Activated CD8-positive, alpha-beta memory T cell treated with anti-CD3 and anti-CD28 coated beads for 36 hours (primary cell): ENCODE measurements at regions not wholly inside any gene's neighbourhood (a gene's known extent, or its start where the extent isn't known, plus 50 kb on each side); places are given as distances from the start of the nearest gene placed in this dataset.
"Not testable (repeated sequence)": the region's sequence is repeated elsewhere in the genome, so short reads cannot be mapped to it uniquely, and the experiment has no call there.

Experiments used
- CTCF ChIA-PET: fragments of 350-600 bp; sonication (Branson Sonifier 250); formaldehyde crosslinking; loops from one replicate; lab custom pipeline; 2021; ENCODE audit warnings: antibody characterized with exemption; lab: Charles Lee
- POLR2A ChIA-PET: fragments of 350-600 bp; sonication (Branson Sonifier 250); formaldehyde crosslinking; loops from one replicate; lab custom pipeline; 2021; ENCODE audit warnings: antibody characterized with exemption; lab: Charles Lee

DNA sequence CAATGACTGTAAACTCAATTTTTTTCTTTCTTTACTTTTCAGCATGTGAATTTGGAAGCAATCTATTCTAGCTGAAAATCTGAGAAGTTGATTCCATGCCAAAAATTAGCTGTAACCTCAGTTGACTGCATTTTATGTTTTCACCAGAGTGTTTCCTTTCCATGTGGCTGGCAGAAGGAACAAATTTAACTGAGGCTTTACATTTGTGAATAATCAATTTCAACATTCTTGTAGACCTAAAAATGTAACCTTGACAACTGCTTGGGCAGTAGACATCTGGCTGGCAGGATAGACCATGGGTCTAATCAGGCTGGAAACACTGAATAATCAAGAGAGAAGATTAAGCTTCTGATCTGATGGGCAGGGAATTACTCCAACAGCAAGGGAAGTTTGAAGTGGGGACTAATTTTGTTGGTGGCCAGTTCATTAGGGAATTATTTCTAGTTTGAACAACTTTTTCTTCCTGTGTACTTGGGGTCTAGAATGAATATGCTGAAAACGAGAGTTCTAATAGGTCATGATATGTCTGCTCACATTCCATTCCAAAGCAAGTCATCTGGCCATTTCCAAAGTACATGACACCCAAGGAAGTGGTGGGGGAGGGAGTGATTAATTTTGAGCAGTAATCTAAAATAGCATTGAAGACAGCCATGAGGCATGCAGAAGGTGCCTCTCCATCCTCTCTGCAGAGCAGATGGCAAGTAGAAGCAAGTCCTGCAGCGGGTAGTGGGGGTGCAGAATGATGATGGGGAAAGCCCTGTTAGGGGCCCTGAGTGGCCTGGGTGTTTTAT is 68.2 kb downstream of the ATP23 start:
- CTCF ChIA-PET, result no interaction called here
- POLR2A ChIA-PET, result no interaction called here

DNA sequence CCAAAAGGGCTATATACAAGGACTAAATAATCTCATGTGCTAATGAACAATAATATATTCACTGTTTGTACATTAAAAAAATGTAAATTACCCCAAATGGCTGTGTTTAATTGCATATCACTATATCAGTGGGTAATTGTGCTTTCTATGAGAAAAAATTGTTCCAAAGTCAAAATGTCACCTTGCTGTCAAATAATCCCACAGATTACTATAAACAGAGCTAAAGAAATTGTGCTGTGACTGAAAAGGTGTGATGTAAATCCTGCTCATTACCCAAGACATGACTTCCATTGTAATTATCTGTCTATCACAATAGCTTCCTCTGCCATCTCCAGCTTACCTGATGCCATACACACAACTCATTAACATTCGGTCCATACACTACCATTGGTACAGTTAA is 70.3 kb downstream of the ATP23 start:
- ChIA-PET POLR2A (no interaction called here), CTCF (no interaction called here)

DNA sequence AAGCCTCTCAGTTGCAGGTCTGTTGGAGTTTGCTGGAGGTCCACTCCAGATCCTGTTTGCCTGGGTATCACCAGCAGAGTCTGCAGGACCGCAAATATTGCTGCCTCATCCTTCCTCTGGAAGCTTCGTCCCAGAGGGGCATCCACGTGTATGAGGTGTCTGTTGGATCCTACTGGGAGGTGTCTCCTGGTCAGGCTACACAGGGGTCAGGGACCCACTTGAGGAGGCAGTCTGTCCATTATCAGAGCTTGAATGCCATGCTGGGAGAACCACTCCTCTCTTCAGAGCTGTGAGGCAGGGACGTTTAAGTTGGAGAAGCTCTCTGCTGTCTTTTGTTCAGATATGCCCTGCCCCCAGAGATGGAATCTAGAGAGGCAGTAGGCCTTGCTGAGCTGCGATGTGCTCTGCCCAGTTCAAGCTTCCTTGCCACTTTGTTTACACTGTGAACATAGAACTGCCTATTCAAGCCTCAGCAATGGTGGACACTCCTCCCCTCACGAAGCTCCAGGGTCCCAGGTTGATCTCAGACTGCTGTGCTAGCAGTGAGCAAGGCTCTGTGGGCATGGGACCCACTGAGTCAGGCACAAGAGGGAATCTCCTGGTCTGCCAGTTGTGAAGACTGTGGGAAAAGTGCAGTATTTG is 81.1 kb downstream of the ATP23 start:
- POLR2A ChIA-PET, CTCF ChIA-PET: not testable (repeated sequence)

GRCh38 chr12:58025431-58025830 is 84.1 kb downstream of the ATP23 start:
- ChIA-PET CTCF (no interaction called here), POLR2A (no interaction called here)

- POLR2A ChIA-PET, result no interaction called here
- CTCF ChIA-PET, result no interaction called here
These were observed 85.1 kb downstream of the ATP23 start for GRCh38 chr12:58026426-58026825.

DNA sequence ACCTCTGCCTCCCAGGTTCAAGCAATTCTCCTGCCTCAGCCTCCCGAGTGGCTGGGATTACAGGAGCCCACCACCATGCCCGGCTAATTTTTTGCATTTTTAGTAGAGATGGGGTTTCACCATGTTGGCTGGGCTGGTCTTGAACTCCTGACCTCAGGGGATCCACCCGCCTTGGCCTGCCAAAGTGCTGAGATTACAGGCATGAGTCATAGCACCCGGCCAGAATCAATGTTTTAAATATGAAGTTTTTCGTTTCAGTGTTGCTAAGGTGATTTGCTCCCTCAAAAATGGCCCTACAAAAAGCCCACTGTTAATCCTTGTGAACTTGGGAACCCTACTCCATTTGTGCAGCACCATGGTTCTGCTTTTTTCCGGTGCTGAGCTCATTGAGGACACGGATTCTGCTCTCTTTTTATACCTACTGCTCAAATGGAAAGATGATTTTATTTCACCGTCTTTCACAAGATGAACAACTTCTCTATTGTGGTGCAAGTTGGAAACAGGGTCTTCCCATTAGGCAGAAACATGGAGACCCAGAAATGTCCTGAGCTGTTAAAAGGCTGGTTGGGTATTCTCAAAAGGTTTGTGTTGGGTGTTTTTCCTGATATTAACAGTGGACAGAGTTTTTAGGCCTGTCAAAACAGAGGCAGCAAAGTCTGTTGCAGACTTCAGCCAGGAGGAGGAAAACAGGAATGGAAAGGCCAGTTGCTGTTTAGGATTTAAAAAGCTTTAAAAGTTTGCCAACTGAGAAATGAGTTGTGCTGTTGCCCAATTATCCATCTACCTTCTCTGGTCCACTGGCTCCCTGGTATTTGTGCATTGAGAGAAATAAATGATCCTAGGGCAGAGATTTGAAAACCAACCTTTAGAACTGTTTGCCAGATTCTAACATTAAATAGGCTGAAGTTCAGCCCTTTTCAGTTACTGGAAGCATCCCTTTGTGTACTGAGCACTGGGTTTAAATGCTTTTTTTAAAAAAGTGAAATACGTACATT is 85.8 kb downstream of the ATP23 start:
- ChIA-PET POLR2A (no interaction called here), CTCF (no interaction called here)

DNA sequence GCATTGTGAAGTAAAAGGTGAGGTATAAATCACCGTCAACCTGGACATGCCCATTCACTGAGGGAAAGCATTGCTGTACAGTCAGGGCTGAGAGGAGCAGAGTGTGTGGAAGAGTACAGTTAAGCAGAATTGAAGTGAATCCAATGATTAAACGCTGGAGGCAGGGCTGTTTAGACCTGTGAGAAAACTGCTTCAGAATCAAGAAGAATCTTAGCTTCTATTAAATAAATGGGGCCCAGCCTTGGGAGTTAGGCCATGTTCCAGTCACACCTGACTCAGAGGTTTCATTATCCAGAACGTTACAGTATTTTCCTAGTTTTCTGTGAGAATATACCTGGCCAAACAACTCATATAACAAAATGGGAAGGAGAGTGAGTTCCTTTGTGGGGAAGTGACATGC is 86.9 kb downstream of the ATP23 start:
- ChIA-PET CTCF (no interaction called here), POLR2A (no interaction called here)

DNA sequence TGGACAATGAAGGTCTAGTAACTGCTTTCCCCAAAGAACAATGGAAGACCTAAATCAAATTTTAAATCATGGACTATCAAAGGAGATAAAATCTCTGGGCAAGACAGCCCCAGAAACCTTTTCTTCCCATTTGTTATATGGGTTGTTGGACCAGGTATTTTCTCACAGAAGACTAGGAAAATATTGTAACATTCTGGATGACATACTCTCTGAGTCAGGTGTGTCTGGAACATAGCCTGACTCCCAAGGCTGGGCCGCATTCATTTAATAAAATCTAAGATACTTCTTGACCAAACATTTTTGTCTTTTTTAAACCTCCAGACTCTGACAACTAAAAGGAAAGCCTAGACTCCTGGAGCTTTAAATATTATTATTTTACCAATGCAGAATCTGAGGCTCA is 87.9 kb downstream of the ATP23 start:
- ChIA-PET POLR2A (no interaction called here), CTCF (no interaction called here)

- CTCF ChIA-PET, result no interaction called here
- POLR2A ChIA-PET, result no interaction called here
These were observed 89.4 kb downstream of the ATP23 start for GRCh38 chr12:58030566-58031279.

DNA sequence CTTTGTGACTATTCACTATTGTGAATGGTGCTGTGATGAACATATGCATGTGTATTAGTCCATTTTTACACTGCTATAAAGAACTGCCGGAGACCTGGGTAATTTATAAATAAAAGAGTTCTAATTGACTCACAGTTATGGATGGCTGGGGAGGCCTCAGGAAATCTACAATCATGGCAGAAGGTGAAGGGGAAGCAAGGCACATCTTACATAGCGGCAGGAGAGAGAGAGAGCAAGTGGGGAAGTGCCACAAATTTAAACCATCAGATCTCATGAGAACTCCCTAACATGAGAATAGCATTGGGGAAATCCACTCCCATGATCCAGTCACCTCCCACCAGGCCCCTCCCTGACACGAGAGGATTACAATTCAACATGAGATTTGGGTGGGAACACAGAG is 90.8 kb downstream of the ATP23 start:
- POLR2A ChIA-PET, result no interaction called here
- CTCF ChIA-PET, result no interaction called here

DNA sequence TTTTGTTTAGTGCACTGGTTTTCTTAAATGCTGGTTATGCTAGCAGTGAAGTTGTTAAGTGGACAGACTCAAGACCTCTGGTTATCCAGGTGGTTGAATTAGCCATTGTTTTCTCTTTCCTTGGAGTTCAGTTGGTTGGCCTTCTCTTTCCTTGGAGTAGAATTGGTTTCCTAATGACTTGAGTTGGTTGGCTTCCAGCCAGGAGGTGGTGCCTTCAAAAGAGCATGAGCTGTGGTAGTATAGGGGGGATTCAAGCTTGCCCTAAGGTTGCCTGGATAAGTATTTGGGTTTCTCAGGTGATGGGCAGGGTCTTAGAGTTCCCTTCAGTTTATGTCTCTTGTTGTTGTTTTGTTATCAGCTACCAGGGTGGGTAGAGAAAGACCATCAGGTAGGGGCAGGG is 92.5 kb downstream of the ATP23 start:
- CTCF ChIA-PET, result no interaction called here
- POLR2A ChIA-PET, result no interaction called here

DNA sequence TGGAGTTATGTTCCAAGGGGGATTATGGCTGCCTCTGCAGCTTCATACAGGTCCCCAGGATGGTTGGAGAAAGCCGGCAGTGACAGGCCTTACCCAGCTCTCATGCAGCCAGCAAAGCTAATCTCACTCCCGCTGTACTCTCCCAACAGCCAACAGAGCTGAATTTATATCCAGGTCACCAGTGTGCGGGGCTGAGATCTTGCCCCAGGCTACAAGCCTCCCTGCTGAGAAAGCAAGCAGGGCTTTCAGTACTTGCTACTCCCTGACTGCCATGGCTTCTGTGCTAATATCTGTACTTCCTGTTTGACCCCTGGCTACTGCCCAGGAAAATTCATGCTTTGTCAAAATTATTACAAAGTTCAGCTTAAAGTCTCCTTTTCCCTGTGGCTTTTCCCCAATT is 92.9 kb downstream of the ATP23 start:
- ChIA-PET CTCF (no interaction called here), POLR2A (no interaction called here)

- POLR2A ChIA-PET, result no interaction called here
- CTCF ChIA-PET, result no interaction called here
These were observed 93.3 kb downstream of the ATP23 start for GRCh38 chr12:58034712-58035111.

DNA sequence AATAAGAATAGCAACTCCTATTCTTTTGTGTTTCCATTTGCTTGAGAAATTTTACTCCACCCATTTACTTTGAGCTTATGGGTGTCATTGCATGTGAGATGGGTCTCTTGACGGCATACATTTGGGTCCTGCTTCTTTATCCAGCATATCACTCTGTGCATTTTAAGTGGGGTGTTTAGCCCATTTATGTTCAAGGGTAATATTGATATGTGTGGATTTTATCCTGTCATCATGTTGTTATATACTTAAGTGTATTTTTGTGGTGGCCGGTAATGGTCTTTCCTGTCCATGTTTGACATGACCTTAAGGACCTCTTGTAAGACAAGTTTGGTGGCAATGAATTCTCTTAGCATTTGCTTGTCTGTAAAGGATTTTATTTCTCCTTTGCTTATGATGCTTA is 100.1 kb downstream of the ATP23 start:
- POLR2A ChIA-PET, result no interaction called here
- CTCF ChIA-PET, result no interaction called here

DNA sequence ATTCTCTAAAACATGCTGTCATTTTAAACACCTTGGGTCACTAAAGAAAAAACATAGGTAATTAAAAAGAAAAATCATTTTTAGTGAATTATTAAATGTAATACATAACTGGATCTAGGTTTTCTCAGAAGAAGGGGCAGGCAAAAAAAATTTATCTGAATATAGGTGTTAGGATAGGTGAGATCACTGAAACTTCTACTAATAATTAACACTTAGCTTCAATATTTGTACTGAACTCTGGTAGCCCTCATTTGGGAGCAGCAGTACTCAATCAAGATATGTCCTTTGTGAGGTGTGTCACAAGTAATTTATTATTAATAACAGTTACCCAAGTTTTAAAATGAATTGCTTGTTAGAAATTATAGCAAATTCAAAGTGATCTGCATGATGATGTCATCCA is 103.6 kb downstream of the ATP23 start:
- ChIA-PET CTCF (no interaction called here), POLR2A (no interaction called here)

GRCh38 chr12:58046271-58046670 is 104.9 kb downstream of the ATP23 start:
- CTCF ChIA-PET, result no interaction called here
- POLR2A ChIA-PET, result no interaction called here

DNA sequence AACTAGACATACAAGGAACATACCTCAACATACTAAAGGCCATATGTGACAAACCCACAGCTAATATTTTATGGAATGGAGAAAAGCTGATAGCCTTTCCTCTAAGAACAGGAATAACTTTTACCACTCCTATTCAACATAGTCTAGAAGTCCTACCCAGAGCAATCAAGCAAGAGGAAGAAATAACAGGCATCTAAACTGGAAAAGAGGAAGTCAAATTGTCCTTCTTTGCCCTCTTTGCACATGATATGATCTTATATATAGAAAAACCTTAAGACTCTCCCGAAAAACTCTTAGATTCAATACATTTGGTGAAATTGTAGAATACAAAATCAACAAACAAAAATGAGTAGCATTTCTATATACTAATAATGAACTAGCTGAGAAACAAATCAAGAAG is 110.0 kb downstream of the ATP23 start:
- POLR2A ChIA-PET, result no interaction called here
- CTCF ChIA-PET, result no interaction called here

DNA sequence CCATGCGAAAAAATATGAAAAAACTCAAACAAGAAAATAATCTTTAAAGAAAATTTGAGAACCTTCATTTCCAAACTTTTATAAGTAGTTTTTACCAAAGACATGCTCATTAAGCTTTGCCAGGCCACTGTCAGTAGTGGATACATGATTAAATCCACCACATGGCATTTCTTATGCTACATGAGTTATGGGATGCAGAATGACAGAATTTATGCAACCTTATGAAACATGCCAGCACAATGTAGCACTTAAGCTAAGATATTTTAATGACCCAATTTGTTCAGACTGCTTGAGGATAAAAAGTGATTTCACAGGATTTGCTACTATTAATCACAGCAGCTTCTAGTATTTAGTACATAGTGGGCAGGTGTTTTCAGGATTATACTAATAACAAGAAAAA is 123.3 kb downstream of the ATP23 start:
- CTCF ChIA-PET, result no interaction called here
- POLR2A ChIA-PET, result no interaction called here

DNA sequence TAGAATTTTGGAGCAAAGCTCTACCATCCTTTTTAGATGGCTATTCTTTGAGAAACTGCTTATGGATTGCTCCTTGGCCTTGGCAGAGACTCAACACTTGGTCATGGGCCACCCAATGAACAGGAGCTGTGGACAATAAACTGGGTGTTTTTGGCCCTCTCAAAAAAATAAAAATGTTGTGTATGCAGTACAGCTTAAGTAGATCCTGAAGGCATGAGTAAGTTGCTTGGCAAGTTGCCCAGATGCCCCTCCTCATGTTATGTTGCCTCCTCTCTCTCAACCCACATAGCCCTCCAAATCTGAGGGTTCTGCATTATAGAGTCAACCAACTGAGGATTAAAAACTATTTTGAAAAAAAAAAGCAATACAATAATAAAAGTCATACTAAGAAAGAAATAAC is 124.9 kb downstream of the ATP23 start:
- ChIA-PET CTCF (no interaction called here), POLR2A (no interaction called here)
